H1 (cell line): ENCODE measurements at regions not wholly inside any gene's neighbourhood (a gene's known extent, or its start where the extent isn't known, plus 50 kb on each side); places are given as distances from the start of the nearest gene placed in this dataset.

Experiments used
- CTCF ChIA-PET: fragments of 300-600 bp; sonication (Branson Sonifier 250); formaldehyde crosslinking; loops from one replicate; lab custom pipeline; 2021; ENCODE audit not compliant: partially characterized antibody; lab: Charles Lee
- POLR2A ChIA-PET: fragments of 300-600 bp; sonication (Branson Sonifier 250); formaldehyde crosslinking; loops from one replicate; lab custom pipeline; 2021; ENCODE audit warnings: inconsistent platforms; ENCODE audit not compliant: partially characterized antibody; lab: Charles Lee
- DNase-seq, 2 experiments: peaks; one replicate each; pipeline versions ENCODE4 v3.0.0 to v3.0.0-alpha.2; 2010 to 2022; ENCODE audit warnings: low spot score in 2 of 2, low read depth in 1 of 2, mixed read lengths in 1 of 2
- FAIRE-seq: peaks from 2 replicates; lab custom pipeline; 2011; peaks lifted over from hg19 to GRCh38; lab: Jason Lieb, UNC
- H2AFZ ChIP-seq: 2 replicates; pipeline ENCODE4 v1.8.1; 2012; ENCODE audit warnings: low read length, inconsistent platforms
- H2AK5ac ChIP-seq: 2 replicates; pipeline ENCODE4 v1.6.1; 2013; ENCODE audit warnings: low read depth, low read length
- H2BK120ac ChIP-seq: replicated peaks from 2 replicates; pipeline ENCODE3; 2013; ENCODE audit warnings: low read depth, low read length, inconsistent platforms
- H2BK12ac ChIP-seq: 2 replicates; pipeline ENCODE4 v1.6.1; 2013; ENCODE audit warnings: low read depth, low read length
- H2BK15ac ChIP-seq: 2 replicates; pipeline ENCODE4 v1.6.1; 2013; ENCODE audit warnings: low read length
- H2BK20ac ChIP-seq: 2 replicates; pipeline ENCODE4 v1.6.1; 2013; ENCODE audit warnings: low read length
- H2BK5ac ChIP-seq: 2 replicates; pipeline ENCODE4 v1.6.1; 2013; ENCODE audit warnings: low read depth, low read length
- H3K14ac ChIP-seq: 2 replicates; pipeline ENCODE4 v1.6.1; 2013; ENCODE audit warnings: inconsistent platforms; ENCODE audit not compliant: insufficient read length
- H3K18ac ChIP-seq: 2 replicates; pipeline ENCODE4 v1.6.1; 2013; ENCODE audit warnings: low read length; ENCODE audit errors: extremely low read depth
- H3K23ac ChIP-seq: 2 replicates; pipeline ENCODE4 v1.6.1; 2013; ENCODE audit warnings: inconsistent platforms; ENCODE audit not compliant: insufficient read length
- H3K23me2 ChIP-seq: 2 replicates; pipeline ENCODE4 v1.6.1; 2013; ENCODE audit warnings: low read depth, low read length
- H3K27ac ChIP-seq: 2 replicates; pipeline ENCODE4 v1.6.1; 2011; ENCODE audit warnings: low read depth, low read length, inconsistent platforms
- H3K27me3 ChIP-seq, 4 experiments: replicated peaks in 1 of 4; 1 replicate in 1 of 4; 2 replicates in 3 of 4; pipeline versions ENCODE4 v1.6.1 to v1.8.1; 2011 to 2013; ENCODE audit warnings: low read length in 3 of 4, mild to moderate bottlenecking in 3 of 4, inconsistent platforms in 2 of 4, mixed read lengths in 2 of 4, moderate library complexity in 1 of 4; ENCODE audit not compliant: control insufficient read depth in 3 of 4, insufficient read depth in 3 of 4; ENCODE audit errors: extremely low read depth in 1 of 4
- H3K36me3 ChIP-seq, 4 experiments: 2 replicates each; pipeline versions ENCODE4 v1.6.1 to v1.8.1; 2011 to 2013; ENCODE audit warnings: mild to moderate bottlenecking in 4 of 4, low read length in 3 of 4, moderate library complexity in 2 of 4, control low read depth in 1 of 4, inconsistent platforms in 1 of 4; ENCODE audit not compliant: insufficient read depth in 4 of 4, control insufficient read depth in 2 of 4
- H3K4ac ChIP-seq: replicated peaks from 2 replicates; pipeline ENCODE3; 2013; ENCODE audit warnings: low read length, low read depth, mixed read lengths, inconsistent platforms; ENCODE audit not compliant: insufficient read length
- H3K4me1 ChIP-seq, 4 experiments: replicated peaks in 1 of 4; 1 replicate in 1 of 4; 2 replicates in 3 of 4; pipeline versions ENCODE4 v1.6.1 to v1.8.1; 2011 to 2013; ENCODE audit warnings: low read length in 3 of 4, inconsistent platforms in 2 of 4, mixed read lengths in 1 of 4; ENCODE audit not compliant: insufficient read depth in 4 of 4, control insufficient read depth in 3 of 4
- H3K4me2 ChIP-seq, 2 experiments: 2 replicates each; pipeline versions ENCODE4 v1.6.1 to v1.8.1; 2011 to 2013; ENCODE audit warnings: low read depth in 2 of 2, low read length in 2 of 2, control low read depth in 1 of 2, inconsistent platforms in 1 of 2, mild to moderate bottlenecking in 1 of 2; ENCODE audit not compliant: insufficient read depth in 1 of 2
- H3K4me3 ChIP-seq, 4 experiments: fragments of 200-600, 300-600 bp in 1 of 4; sonication (generic), shearing (Covaris generic), sonication (Bioruptor Twin) in 1 of 4; 2 replicates each; pipeline versions ENCODE4 v1.5.1 to v1.8.1; 2011 to 2016; ENCODE audit warnings: low read length in 4 of 4, low read depth in 3 of 4, control low read depth in 2 of 4, inconsistent platforms in 2 of 4, mild to moderate bottlenecking in 2 of 4, mixed read lengths in 1 of 4, moderate library complexity in 1 of 4; ENCODE audit not compliant: insufficient read depth in 2 of 4; ENCODE audit errors: extremely low read depth in 1 of 4
- H3K56ac ChIP-seq: replicated peaks from 2 replicates; pipeline ENCODE3; 2013; ENCODE audit warnings: low read depth, mild to moderate bottlenecking, mixed read lengths, low read length, inconsistent platforms; ENCODE audit not compliant: insufficient read length
- H3K79me1 ChIP-seq: 2 replicates; pipeline ENCODE4 v1.6.1; 2013; ENCODE audit warnings: low read depth, low read length, control low read depth
- H3K79me2 ChIP-seq, 2 experiments: 2 replicates each; pipeline versions ENCODE4 v1.6.1 to v1.8.1; 2012 to 2013; ENCODE audit warnings: low read length in 2 of 2, mild to moderate bottlenecking in 2 of 2, inconsistent platforms in 1 of 2; ENCODE audit not compliant: insufficient read depth in 2 of 2, control insufficient read depth in 1 of 2
- H3K9ac ChIP-seq, 4 experiments: replicated peaks in 1 of 4; 1 replicate in 1 of 4; 2 replicates in 3 of 4; pipeline versions ENCODE4 v1.6.1 to v1.8.1; 2011 to 2013; ENCODE audit warnings: low read depth in 3 of 4, low read length in 3 of 4, control low read depth in 2 of 4, mild to moderate bottlenecking in 2 of 4, moderate library complexity in 2 of 4, inconsistent platforms in 1 of 4; ENCODE audit errors: extremely low read depth in 1 of 4
- H3K9me3 ChIP-seq, 2 experiments: 2 replicates each; pipeline versions ENCODE4 v1.6.1 to v1.8.1; 2012 to 2013; ENCODE audit warnings: mild to moderate bottlenecking in 2 of 2, moderate library complexity in 2 of 2, control low read depth in 1 of 2, inconsistent platforms in 1 of 2, low read depth in 1 of 2, low read length in 1 of 2, mixed read lengths in 1 of 2; ENCODE audit not compliant: insufficient read depth in 2 of 2
- H4K20me1 ChIP-seq, 2 experiments: replicated peaks in 1 of 2; 2 replicates each; pipeline versions ENCODE3 to v1.8.1; 2011 to 2013; ENCODE audit warnings: inconsistent platforms in 2 of 2, low read length in 2 of 2, mild to moderate bottlenecking in 1 of 2; ENCODE audit not compliant: insufficient read depth in 2 of 2, control insufficient read depth in 1 of 2
- H4K5ac ChIP-seq: 2 replicates; pipeline ENCODE4 v1.6.1; 2013; ENCODE audit warnings: low read length, low read depth, mixed read lengths, inconsistent platforms; ENCODE audit not compliant: insufficient read length
- H4K8ac ChIP-seq: 2 replicates; pipeline ENCODE4 v1.8.0; 2013; ENCODE audit warnings: mild to moderate bottlenecking, moderate library complexity, low read length, inconsistent platforms; ENCODE audit not compliant: insufficient read depth; ENCODE audit errors: extremely low read depth
- H4K91ac ChIP-seq: replicated peaks from 2 replicates; pipeline ENCODE3; 2013; ENCODE audit warnings: low read length, mixed read lengths, inconsistent platforms; ENCODE audit not compliant: insufficient read length
- ASH2L ChIP-seq: fragments of 200-600, 300-600 bp; sonication (generic); IDR thresholded peaks from one replicate; pipeline ENCODE4 v1.7.1; 2017; ENCODE audit warnings: low read length
- BCL11A ChIP-seq, 2 experiments: IDR thresholded peaks; one replicate each; pipeline ENCODE4 v1.6.1; 2011; ENCODE audit warnings: low read depth in 2 of 2, low read length in 2 of 2, mild to moderate bottlenecking in 2 of 2
- EGR1 ChIP-seq: IDR thresholded peaks from 2 replicates; pipeline ENCODE4 v1.6.1; 2011; ENCODE audit warnings: low read depth, low read length, borderline replicate concordance
- SP2 ChIP-seq: IDR thresholded peaks from 2 replicates; pipeline ENCODE4 v1.6.1; 2012; ENCODE audit warnings: mild to moderate bottlenecking, low read length, inconsistent platforms
- SUZ12 ChIP-seq: fragments of 200-600 bp; sonication (generic); IDR thresholded peaks from 2 replicates; pipeline ENCODE4 v1.6.1; 2012; ENCODE audit warnings: mild to moderate bottlenecking, inconsistent platforms, low read length, moderate library complexity, mixed read lengths
- TAF7 ChIP-seq: optimal IDR thresholded peaks from 2 replicates; pipeline ENCODE3; 2011; ENCODE audit warnings: low read depth, mild to moderate bottlenecking, inconsistent platforms, low read length, moderate library complexity, borderline replicate concordance
- TCF12 ChIP-seq: IDR thresholded peaks from 2 replicates; pipeline ENCODE4 v1.6.1; 2011; ENCODE audit warnings: low read depth, mild to moderate bottlenecking, low read length
- WGBS, 2 experiments: shearing (Covaris generic) in 1 of 2; methylation state at CpG; one replicate each; pipeline versions ENCODE4 v1.1.6 to v1.1.7; 2013 to 2015; ENCODE audit warnings: low lambda C conversion rate in 2 of 2, mixed read lengths in 2 of 2, inconsistent platforms in 1 of 2, low coverage in 1 of 2, missing lambda C conversion rate in 1 of 2; ENCODE audit not compliant: insufficient replicate concordance in 2 of 2, insufficient coverage in 1 of 2, insufficient read length in 1 of 2; ENCODE audit errors: extremely low coverage in 1 of 2, missing lambda C conversion rate in 1 of 2; 5-methylcytosine and 5-hydroxymethylcytosine counted together

DNA sequence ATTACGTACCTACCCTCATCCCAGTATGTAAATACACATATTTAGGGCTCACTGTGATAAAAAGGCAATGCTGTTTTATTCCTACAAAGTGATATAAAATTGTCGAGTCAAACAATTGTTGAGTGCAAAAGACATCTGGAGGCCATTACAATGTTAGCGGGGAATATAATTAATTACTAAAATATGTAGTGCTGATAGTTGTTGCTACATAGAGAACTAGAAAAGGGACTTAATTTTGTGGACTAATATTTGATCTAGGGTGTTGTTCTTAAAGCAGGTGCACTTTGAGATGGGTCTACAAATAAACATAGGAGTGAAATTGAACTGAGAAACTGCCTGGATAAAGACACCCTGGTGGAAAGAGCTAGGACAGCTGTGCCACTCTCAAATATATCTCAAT lies 300.1 kb downstream of the NOL4 start:
- H3K79me1 ChIP-seq = no peaks in the 10 kb centered on the region
- H4K8ac ChIP-seq = no peak overlapping the region
- H2BK15ac ChIP-seq = no peak overlapping the region
- CTCF ChIA-PET = no interaction called here
- no peak overlapping the region for H3K4me3 ChIP-seq
- no peak overlapping the region for H2AK5ac ChIP-seq
- FAIRE-seq (no peak), DNase-seq (no peak)
- H3K4me2 ChIP-seq = no peak overlapping the region
- no peak overlapping the region for H3K14ac ChIP-seq
- H3K23me2 ChIP-seq = no peaks in the 10 kb centered on the region
- no peak overlapping the region for H2AFZ ChIP-seq
- H2BK20ac ChIP-seq = no peak overlapping the region
- H3K27me3 ChIP-seq = peaks cover 0 to 1% (median 0%) of the 10 kb centered on the region in 4 experiments; a peak in 1 of 7 replicates
- no peaks in the 10 kb centered on the region for H4K20me1 ChIP-seq
- H3K4ac ChIP-seq = no peak overlapping the region
- H4K91ac ChIP-seq = no peak overlapping the region
- H4K5ac ChIP-seq = no peak overlapping the region
- H3K79me2 ChIP-seq = no peaks in the 10 kb centered on the region
- H3K18ac ChIP-seq = no peak overlapping the region
- H3K4me1 ChIP-seq = no peaks in the 10 kb centered on the region
- H3K27ac ChIP-seq = no peak overlapping the region
- no peak overlapping the region for H2BK120ac ChIP-seq
- POLR2A ChIA-PET = no interaction called here
- no peak overlapping the region for H2BK5ac ChIP-seq
- H3K9me3 ChIP-seq = no peaks in the 10 kb centered on the region
- no peak for TF ChIP-seq BCL11A (IDR thresholded peaks at IDR 0.05; ENCODE audit: low read depth in 2 of 2, low read length in 2 of 2)
- TF ChIP-seq SP2 = no peak
- no peak for TF ChIP-seq ASH2L
- TF ChIP-seq TCF12 = no peak
- no peak for TF ChIP-seq EGR1
- TF ChIP-seq SUZ12 = no peak
- no peak for TF ChIP-seq TAF7
- 92% methylated on average over 3 of the region's 3 CpGs; no CpG with 5 or more reads in 1 of the 2 experiments for WGBS, 2 experiments
- H3K23ac ChIP-seq = no peak overlapping the region
- no peak overlapping the region for H3K56ac ChIP-seq
- H2BK12ac ChIP-seq = no peak overlapping the region
- H3K9ac ChIP-seq = no peak overlapping the region
- H3K36me3 ChIP-seq = no peaks in the 10 kb centered on the region
